Right lobe of liver (tissue), 4 donors: ENCODE measurements at regions not wholly inside any gene's neighbourhood (a gene's known extent, or its start where the extent isn't known, plus 50 kb on each side); places are given as distances from the start of the nearest gene placed in this dataset.

Source experiments
- CTCF ChIP-seq, 4 donors: fragments of 200-600 bp in 3 of 4; fragments of 450-650 bp in 1 of 4; IDR thresholded peaks; one replicate each; pipeline versions ENCODE4 v1.5.1 to v1.8.0; 2016 to 2022; ENCODE audit warnings: antibody characterized with exemption in 4 of 4, mild to moderate bottlenecking in 2 of 4
- POLR2A ChIP-seq: fragments of 450-650 bp; IDR thresholded peaks from one replicate; pipeline ENCODE4 v1.6.1; 2017; ENCODE audit warnings: antibody characterized with exemption, mild to moderate bottlenecking
- donor health status: DM: no; HTN: no; CAD: no.
- donor health status: DM: no; HTN: no; CAD: no.
- donor health status: DM: no; HTN: yes; CAD: no.

GRCh38 chr9:23288545-23288944 is 537.5 kb downstream of the ELAVL2 start:
- TF ChIP-seq CTCF (IDR thresholded peaks at IDR 0.05), result no peak
- TF ChIP-seq POLR2A, result no peak
